NT2/D1 (cell line): ENCODE measurements at regions not wholly inside any gene's neighbourhood (a gene's known extent, or its start where the extent isn't known, plus 50 kb on each side); places are given as distances from the start of the nearest gene placed in this dataset.

Experiments
- SUZ12 ChIP-seq: IDR thresholded peaks from 2 replicates; pipeline ENCODE4 v1.6.1; 2011; ENCODE audit not compliant: insufficient read length, insufficient read depth; ENCODE audit errors: extremely low read depth
- YY1 ChIP-seq: IDR thresholded peaks from 2 replicates; pipeline ENCODE4 v1.6.1; 2011; ENCODE audit not compliant: insufficient read length, insufficient read depth
- ZNF274 ChIP-seq: IDR thresholded peaks from 2 replicates; pipeline ENCODE4 v1.6.1; 2011; ENCODE audit warnings: mild to moderate bottlenecking, low read depth, low read length

GRCh38 chr4:123060039-123060770, 137.8 kb upstream of the NUDT6 start:
- TF ChIP-seq ZNF274 (no peak), SUZ12 (no peak), YY1 (no peak)
